ENCODE measurements at regions not wholly inside any gene's neighbourhood (a gene's known extent, or its start where the extent isn't known, plus 50 kb on each side); places are given as distances from the start of the nearest gene placed in this dataset.

DNA sequence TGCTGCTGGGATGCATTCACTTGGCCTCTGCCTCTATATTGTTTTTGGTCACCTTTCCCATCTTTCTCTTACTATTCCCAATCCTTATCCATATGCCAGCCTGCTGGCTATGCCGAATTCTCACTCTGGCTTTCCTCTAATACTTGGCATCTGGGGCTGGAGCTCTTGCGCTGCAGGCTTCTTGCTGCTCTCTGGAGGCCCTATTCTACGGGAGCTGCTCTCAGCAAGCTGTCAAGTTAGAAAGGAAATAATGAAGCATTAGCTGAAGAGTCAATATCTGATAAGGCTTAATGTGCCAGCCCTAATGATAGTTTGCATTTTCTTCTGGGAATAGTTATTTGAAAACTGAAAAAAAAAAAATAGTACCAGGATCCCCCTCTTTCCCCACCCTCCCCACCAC, 125.3 kb upstream of the CYYR1 start:
- TF ChIP-seq, protein P1, sequence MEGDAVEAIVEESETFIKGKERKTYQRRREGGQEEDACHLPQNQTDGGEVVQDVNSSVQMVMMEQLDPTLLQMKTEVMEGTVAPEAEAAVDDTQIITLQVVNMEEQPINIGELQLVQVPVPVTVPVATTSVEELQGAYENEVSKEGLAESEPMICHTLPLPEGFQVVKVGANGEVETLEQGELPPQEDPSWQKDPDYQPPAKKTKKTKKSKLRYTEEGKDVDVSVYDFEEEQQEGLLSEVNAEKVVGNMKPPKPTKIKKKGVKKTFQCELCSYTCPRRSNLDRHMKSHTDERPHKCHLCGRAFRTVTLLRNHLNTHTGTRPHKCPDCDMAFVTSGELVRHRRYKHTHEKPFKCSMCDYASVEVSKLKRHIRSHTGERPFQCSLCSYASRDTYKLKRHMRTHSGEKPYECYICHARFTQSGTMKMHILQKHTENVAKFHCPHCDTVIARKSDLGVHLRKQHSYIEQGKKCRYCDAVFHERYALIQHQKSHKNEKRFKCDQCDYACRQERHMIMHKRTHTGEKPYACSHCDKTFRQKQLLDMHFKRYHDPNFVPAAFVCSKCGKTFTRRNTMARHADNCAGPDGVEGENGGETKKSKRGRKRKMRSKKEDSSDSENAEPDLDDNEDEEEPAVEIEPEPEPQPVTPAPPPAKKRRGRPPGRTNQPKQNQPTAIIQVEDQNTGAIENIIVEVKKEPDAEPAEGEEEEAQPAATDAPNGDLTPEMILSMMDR (IDR thresholded peaks at IDR 0.05) = no peak
- TF ChIP-seq POLR2AphosphoS5 (IDR thresholded peaks at IDR 0.05) (no peak), EP300 (IDR thresholded peaks at IDR 0.05) (no peak)

Data from upper lobe of left lung (tissue), 4 donors.